HG03354 (cell line): ENCODE measurements at regions not wholly inside any gene's neighbourhood (a gene's known extent, or its start where the extent isn't known, plus 50 kb on each side); places are given as distances from the start of the nearest gene placed in this dataset.

ENCODE experiments used
- ATAC-seq: cut with Tn5 transposase; IDR thresholded peaks from one replicate; pipeline ENCODE4 v1.9.1; 2021; ENCODE audit warnings: mild to moderate bottlenecking; ENCODE audit not compliant: unreplicated experiment, poor library complexity, severe bottlenecking

DNA sequence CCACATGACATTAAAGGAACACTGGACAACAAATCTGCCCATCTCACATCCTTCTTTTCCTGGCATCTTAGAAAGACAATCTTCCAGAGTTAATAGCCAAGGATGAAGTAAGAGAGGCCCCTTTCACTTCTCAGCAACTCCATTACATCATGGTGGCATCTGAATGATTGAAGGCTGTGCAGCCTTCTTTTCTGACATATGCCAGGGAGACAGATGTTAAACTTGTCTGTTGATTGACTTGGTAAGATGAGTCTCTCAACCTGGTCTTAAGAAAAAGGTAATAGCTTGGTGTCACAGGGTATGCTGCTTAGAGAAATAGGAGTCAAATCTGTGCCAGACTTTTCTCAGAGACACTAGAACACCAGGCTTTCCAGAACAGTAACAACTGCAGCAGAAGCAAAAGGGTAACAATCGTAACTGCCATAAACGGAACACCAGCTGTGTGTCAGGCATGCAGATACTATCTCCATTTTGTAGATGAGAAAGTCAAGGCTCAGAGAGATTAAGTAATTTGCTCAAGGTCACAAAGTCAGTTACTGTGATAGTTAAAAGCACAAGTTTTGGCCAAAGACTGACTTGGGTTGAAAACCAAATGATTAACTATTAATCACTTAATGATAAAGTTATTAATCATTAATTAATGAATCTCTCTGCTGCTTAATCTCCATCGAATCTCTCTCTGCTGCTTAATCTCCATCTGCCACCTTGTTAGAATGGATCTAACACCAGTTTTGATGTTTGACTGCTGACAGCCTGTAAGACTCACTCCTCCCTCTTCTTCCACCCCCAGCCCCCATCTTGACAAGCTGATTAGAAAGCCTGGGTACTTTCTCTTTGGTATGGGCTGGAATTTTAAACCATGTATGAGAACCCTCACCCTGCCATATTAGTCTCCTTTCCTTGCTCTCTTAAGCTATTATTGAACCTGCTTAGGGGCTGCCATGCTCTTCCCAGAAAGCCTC, 353.5 kb downstream of the ENC1 start:
- ATAC-seq: no peak

DNA sequence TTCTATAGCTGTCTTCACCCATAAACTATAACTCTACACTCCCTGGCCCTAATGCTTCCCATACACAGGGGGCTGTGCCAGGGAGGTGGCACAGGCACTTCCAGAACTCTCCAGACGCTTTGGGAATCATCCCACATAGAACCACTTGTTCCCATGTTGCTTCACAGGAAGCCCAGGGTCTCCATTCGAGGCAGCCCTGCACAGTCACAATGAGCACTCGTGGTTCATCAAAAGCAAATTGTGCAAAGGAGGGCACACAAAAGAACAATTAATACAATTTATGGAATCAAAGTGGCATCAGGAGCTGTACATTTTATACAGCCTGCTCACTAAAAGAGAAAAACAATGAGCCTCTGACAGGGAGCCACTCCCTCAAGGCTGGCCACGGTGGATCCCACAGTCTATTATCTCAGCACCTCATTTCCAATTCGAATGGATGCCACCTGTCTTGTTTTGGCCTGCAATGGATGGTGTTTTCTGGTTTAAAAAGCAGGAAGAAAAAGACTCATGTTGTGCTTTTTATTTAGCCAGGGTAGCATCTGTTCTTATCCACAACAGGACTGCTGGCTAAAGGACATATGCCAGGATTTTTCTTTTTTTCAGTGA, 354.8 kb downstream of the ENC1 start:
- no peak for ATAC-seq

DNA sequence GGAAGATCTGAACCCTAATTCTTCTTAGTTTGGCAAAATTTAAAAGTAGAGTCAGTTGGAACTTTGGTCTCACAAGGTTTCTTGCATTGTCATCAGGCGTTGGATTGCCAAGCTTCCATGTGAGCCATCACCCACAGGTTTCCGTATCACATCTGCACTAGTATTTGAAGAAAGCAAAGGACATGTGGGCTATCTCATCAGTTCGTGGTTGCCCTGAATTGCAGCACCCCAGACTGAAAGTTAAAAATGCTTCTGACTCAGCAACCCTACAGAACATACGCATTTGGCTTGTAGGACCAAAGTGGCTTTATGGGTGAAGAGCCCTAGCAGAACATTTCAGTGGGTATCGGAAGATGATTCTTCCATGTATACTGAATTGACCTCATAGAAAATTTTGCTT, 358.0 kb downstream of the ENC1 start:
- no peak for ATAC-seq

DNA sequence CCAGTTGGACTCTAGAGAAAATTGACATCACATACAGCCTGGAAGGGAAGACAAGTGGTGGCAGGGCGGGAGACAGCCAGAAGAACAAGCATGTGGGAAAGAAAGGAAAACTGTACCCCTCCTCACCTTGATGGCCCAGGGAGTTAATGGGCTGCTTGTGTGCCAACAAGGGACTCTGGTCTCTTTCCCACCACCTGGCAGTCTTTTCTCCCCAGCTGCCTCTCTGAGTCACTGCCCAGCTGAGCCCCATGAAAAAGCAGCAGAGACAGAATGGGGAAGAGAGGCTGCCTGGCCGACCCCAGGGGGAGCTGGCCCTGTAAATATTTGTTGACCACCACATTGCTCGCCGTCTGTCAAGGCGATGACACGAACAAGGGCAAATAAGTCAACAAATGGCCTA, 359.4 kb downstream of the ENC1 start:
- ATAC-seq: no peak

DNA sequence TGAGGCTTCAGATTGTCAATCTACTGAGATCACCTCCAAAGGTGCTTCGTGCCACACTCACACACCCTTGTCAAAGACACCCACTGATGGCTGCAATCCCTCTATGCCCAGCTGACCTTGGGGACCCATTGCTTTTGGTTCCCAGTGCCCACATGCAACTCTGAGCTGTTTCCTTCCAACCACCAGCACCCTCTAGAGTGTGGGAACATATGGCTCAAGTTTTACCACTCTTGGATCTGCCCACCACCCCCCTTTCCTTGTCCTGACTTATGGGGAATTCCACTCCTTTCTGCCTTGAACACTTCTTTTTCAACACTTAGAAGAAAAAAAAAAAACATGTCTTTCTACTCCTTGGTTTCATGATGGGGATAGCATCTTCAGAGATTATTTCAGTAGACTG, 360.2 kb downstream of the ENC1 start:
- no peak for ATAC-seq

DNA sequence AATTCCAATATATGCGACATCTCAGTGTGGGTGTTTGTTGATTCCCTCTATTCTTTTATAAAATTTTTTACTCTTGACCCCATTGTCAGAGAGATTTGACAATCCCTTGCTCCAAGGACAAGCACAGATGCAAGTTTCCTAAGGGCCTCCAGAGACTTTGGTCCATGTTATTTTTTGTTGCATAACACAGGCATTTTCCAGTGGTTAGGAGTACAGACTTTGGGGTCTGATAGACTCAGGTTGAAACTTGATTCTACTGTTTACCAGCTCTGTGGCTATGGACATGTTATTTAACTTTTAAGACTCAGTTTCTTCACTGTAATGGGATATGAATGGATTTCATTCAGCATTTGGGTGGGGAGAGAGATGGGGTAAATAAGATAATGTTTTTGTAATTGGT, 361.3 kb downstream of the ENC1 start:
- no peak for ATAC-seq

DNA sequence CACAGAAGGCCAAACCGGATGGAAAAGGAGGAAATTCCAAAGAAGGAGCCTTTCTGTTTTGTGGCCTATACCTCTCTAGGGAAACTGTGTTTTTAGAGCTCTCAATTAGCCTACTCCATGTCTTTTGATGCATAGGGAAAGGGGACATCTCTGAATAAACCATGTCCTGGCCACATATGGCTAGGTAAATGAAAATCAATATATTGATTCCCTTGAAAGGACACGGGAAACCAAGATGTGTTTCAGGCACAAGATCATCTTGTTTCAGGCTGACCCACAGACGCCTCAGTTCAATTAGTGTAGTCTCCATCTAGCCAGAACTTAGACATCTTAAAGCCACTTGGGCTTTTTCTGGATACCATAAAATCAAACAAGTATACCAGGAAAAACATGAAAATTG, 363.1 kb downstream of the ENC1 start:
- ATAC-seq: no peak

DNA sequence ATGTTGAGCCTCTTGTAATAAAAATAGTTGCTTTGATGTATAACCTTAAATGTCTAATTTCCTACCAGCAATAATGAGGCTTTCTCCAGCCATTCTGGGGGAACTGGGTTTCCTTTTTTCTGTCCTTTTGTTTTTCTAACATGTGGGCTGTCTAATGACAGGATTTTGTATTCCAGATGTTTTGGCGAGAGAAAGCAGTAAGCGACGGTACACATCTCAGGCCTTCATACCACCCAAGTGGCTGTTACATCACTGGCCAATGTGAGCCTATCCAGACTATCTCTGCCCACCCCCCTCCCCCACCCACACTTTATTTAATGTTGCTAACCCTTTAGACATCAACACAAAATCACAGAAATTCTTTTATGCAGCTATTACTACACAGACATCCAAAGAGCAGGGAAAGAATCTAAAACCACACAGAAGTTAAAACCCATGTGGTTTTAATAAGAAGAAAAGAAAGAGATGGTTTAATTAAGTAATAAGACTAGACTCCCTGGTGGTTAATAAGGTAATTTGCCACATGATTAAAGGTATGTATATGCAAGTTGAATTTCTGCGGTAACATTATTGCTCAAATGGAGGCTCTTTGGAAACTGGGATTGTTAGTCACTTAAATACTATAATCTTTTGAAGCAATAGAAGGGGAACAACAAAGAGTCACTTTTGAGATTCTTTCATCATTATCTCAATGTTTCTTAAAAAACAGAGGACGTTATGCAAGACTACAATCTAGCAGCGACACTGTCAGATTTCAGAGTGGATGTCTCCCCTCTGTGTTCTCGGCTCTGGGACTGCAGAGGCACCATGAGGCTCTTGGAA, 365.1 kb downstream of the ENC1 start:
- no peak for ATAC-seq

DNA sequence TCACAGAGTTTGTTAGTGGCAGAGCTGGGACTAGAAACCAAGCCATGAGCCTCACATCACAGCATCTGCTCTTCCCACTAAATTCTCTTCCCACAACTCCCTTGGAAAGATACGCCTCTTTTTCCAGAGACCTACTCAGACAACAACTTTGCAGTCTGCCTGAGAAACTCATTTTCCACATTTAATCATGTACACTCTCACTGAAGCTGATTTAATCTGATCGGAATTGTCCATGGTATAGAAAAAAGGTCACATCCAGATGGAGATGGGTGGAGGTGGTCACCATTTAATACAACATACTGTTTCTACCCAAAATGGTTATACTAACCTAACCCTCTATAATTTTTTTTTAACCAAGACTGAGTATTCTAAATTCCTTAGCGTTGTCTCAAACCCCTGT, 366.2 kb downstream of the ENC1 start:
- ATAC-seq: no peak

DNA sequence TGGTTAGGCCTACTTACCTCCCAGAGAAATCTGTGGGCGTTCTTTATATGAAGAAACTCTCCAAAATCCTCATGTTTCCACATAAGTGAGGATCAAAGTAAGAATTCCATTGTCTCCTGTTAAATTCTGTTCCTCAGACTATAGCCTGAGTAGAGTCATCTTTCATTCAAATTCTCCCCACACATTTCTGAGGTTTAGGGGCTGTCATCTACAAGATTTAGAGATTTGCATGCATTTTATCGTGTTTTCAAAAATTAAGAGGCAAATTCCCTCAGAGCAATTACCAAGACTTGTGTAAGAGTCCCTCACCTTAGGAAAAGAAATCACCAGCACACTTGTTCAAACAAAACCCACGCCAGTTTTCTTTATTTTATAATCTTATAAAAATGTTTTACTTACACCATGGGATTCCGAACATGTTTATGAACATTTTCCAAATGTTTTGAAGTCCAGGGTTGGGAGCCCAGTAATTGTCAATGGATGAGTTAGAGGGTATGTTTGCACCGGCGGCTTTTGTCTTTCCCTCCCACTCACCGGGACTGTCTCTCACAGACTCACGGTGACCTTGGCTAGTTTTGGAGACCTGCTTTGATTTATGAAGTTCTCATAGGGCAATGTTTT, 367.6 kb downstream of the ENC1 start:
- ATAC-seq: no peak

DNA sequence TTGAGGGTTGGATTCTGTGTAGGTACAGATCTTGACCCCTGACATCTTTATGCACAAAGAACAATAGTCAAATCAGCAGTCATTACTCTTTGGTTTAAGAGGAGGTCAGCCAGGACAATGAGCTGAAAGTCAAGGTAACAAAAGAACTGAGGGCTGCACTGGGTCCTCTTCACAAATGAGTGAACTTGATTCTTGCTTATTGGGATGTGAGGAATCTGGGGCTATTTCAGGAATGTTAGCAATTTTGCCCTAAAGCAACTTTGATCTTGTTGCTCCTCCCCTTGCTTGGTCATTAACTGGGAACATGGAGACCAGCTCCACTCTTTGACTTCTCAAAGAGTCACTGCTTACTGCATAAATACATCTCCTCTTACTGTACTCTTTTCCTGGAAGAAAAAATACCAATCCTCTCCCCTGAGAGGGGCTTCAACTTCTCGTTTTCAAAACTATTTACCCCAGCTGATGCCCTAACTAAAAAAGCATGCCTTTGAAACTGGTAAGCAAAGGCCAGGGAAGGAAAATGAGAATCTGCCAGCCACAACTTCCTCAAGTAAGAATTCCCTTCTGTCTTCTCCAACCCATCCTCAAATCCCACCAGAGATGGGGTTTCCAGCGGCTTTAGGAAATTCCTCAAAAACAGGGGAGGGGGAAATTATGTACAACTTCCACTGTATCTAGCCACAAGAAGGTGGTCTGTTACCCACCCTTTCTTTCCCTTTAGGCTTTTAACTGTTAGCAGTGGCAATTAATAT, 368.3 kb downstream of the ENC1 start:
- ATAC-seq: no peak

DNA sequence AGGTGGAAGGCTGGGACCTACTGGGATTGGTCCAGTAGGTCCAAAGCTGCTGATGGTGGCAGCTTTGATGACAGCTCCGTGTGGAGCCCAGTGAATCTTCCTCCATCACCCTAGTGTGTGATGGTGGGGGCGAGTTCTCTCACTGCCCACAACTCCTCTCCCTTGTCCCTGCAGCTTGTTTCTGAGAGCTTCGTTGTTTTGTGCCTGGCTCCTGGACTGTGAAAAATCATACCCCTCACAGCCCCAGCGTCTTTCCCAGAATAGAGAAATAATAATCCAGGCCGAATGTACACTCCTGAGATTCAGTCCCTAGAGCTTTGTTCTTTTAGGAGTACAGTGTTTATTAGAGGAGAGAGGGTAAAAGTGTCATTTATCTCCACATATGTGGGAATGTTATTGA, 372.2 kb downstream of the ENC1 start:
- ATAC-seq: no peak

DNA sequence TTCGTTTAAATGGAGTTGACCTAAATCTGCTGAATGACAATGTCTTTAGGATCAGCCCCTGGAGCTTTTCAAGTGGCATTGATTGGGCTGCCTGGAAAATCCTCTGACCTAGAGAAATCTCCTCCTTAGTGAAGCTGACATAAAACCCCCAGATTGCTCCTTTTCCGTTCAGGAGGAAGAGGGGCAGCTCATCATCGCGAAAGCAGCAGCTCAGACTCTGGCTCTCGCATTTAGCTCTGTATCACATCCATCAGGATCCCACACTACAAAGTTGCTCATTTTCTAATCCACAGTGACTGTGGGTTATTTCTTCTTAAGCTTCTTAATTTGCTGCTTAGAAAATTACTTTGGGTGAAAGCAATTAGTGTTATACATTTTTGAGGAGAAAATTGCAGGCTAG, 373.7 kb downstream of the ENC1 start:
- ATAC-seq: no peak

DNA sequence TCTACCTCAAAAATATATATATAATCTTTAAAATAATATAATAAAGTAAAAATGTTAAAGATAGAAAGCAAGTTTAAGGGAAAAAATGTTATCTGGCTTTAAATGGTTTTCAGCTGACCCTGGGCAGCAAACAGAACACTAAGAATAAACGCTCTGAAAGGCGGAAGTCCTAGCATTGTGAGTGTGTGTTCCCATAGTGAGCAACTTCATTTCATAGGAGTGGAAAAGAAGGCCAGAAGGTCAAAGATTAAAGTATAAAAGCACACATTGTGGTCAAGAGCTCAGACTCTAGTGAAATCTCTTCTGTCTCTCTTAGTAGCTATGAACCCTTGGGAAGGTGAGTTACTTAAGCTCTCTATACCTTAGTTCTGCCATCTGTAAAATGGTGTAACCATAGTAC, 374.4 kb downstream of the ENC1 start:
- no peak for ATAC-seq

DNA sequence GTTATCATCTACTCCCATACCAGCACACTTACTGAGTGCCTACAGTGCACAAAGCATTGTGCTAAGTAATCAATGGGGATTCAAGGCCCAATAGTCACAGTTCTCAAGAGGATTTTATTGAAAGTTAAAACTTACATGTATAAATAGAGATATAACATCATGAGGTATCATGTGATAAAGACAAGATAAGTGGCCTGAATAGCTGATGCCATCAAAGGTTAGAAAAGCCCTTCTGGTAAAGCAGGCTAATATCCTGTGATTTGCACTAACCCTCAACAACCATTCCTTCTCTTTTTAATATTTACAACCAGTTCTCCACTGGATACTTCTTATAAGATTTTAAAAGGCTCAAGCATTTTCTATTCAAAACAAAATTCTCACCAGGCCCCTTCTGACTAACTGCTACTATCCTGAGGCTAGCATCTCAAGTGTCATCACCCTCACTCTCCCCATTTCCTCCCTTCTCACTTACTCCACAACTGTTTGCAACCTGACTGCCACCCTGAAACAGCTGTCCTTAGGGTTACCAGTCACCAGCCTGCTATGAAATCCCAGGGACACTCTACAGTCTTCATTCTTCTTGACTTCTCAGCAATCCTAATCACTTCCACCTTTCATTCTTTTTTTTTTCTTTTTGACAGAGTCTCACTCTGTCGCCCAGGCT, 377.9 kb downstream of the ENC1 start:
- ATAC-seq: no peak

DNA sequence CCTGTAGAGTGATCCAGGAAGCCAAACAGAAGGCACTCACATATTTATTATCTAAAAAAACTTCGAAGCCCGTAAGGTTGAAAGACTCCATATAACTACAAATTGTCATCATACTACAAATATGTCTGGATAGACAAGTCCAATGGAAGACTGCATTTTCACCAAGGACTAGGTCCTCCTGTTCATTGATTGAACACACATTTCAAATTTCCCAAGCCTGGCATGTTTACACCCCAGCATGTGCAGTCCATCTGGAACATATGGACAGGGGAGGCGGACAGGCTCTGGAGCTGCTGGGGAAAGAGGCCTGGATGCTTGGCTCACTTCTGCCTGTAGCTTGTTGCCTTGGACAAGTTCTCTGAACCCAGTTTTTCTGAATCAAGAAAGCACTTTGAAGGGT, 378.7 kb downstream of the ENC1 start:
- ATAC-seq: no peak

DNA sequence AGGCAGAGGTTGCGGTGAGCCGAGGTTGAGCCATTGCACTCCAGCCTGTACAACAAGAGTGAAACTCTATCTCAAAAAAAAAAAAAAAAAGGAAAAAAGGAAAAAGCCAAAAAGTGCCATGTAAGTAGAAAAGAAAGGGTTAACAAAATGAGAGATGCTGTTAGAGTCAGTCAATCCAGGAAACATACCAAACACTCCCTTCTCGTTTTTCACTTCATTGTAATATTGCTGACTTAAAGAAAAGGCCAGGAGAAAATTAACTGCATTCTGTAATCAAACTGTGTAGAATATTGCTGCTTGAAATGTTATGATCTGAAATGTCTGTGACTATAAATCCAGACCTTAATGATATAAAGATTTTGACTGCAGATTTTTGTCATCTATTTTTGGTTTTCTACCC, 379.1 kb downstream of the ENC1 start:
- no peak for ATAC-seq

DNA sequence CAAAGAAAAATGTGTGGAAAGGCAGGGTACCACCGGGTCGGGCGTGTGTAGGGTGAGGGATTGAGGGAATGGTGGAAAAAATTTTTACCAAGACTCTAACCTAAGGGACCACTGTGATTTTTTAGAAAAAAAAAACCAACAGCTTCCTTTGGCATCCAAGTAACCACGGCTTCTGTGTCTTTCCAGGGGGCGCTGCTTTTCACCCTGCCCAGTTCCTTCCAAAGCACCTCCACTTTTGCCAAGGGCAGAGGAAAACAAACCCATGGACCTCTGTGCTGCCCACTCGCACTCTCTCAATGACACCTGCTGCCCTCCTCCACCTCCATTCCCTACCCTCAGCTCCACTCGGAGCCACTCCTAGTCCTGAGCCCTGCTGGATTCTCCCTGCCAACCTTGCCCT, 381.0 kb downstream of the ENC1 start:
- no peak for ATAC-seq

DNA sequence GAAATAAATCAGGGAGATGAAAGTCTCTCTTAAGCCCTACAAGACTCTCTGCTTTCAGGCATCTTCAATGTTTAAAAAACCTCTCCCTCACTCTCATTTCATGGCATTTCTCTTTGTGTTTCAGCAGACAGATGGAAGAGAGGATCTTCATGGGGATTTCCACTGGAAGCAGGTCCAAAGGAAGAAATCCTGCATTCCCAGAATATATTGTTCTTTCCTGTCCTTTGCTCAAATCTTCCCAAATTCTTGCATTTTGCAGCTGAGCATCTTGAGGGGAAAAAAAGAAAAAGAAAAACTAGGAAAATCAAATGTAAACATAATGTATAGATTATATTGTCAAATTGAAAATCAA, 382.2 kb downstream of the ENC1 start:
- ATAC-seq: no peak
